ENCODE measurements at regions not wholly inside any gene's neighbourhood (a gene's known extent, or its start where the extent isn't known, plus 50 kb on each side); places are given as distances from the start of the nearest gene placed in this dataset.

GRCh38 chr2:223465793-223466192, 136.4 kb downstream of the SCG2 start:
- TF ChIP-seq JUN (CRISPR knock-in tag; IDR thresholded peaks at IDR 0.05) (no peak), SP1 (CRISPR knock-in tag; conservative IDR thresholded peaks at IDR 0.05) (no peak)
